Keratinocyte (primary cell): ENCODE measurements at regions not wholly inside any gene's neighbourhood (a gene's known extent, or its start where the extent isn't known, plus 50 kb on each side); places are given as distances from the start of the nearest gene placed in this dataset.
A peak's percentile ranks its signal among the peaks of the same experiment; 100 is the strongest.

Source experiments
- DNase-seq: peaks from one replicate; pipeline ENCODE4 v3.0.0-alpha.2; 2011; ENCODE audit warnings: low read depth, missing footprints, low spot score
- FAIRE-seq: peaks from 2 replicates; lab custom pipeline; 2011; peaks lifted over from hg19 to GRCh38; lab: Jason Lieb, UNC
- H2AFZ ChIP-seq: 2 replicates; pipeline ENCODE4 v1.6.0; 2012; ENCODE audit warnings: low read length, control low read depth, inconsistent platforms; ENCODE audit not compliant: control insufficient read depth
- H3K27ac ChIP-seq: 2 replicates; pipeline ENCODE4 v1.5.1; 2011; ENCODE audit warnings: low read length; ENCODE audit not compliant: control insufficient read depth, insufficient read depth
- H3K27me3 ChIP-seq: 3 replicates; pipeline ENCODE4 v1.6.0; 2011; ENCODE audit warnings: low read length; ENCODE audit not compliant: control insufficient read depth, insufficient read depth; ENCODE audit errors: extremely low read depth
- H3K36me3 ChIP-seq, 2 experiments: 2 replicates in 1 of 2; 3 replicates in 1 of 2; pipeline ENCODE4 v1.5.1; 2011; ENCODE audit warnings: low read length in 2 of 2, mild to moderate bottlenecking in 1 of 2; ENCODE audit not compliant: control insufficient read depth in 2 of 2, insufficient read depth in 2 of 2; ENCODE audit errors: extremely low read depth in 1 of 2
- H3K4me1 ChIP-seq: 3 replicates; pipeline ENCODE4 v1.5.1; 2011; ENCODE audit warnings: low read length; ENCODE audit not compliant: control insufficient read depth, insufficient read depth; ENCODE audit errors: extremely low read depth
- H3K4me2 ChIP-seq: 3 replicates; pipeline ENCODE4 v1.6.0; 2011; ENCODE audit warnings: low read depth, low read length; ENCODE audit not compliant: control insufficient read depth, insufficient read depth; ENCODE audit errors: extremely low read depth
- H3K4me3 ChIP-seq, 3 experiments: fragments of 200-600 bp in 1 of 3; sonication (generic) in 1 of 3; 2 replicates in 2 of 3; 3 replicates in 1 of 3; pipeline ENCODE4 v1.5.1; 2011 to 2016; ENCODE audit warnings: low read length in 3 of 3, mild to moderate bottlenecking in 3 of 3, control low read depth in 2 of 3, inconsistent platforms in 1 of 3, low read depth in 1 of 3, mixed read lengths in 1 of 3, mixed run types in 1 of 3, moderate library complexity in 1 of 3; ENCODE audit not compliant: control insufficient read depth in 2 of 3, insufficient read depth in 2 of 3; ENCODE audit errors: extremely low read depth in 1 of 3
- H3K79me2 ChIP-seq: 2 replicates; pipeline ENCODE4 v1.6.0; 2012; ENCODE audit warnings: low read length; ENCODE audit not compliant: control insufficient read depth, insufficient read depth
- H3K9ac ChIP-seq: 3 replicates; pipeline ENCODE4 v1.6.0; 2011; ENCODE audit warnings: low read length; ENCODE audit not compliant: control insufficient read depth, insufficient read depth; ENCODE audit errors: extremely low read depth
- H3K9me1 ChIP-seq: 3 replicates; pipeline ENCODE4 v1.6.0; 2011; ENCODE audit warnings: low read length; ENCODE audit not compliant: control insufficient read depth, insufficient read depth; ENCODE audit errors: extremely low read depth
- H3K9me3 ChIP-seq: 2 replicates; pipeline ENCODE4 v1.5.1; 2012; ENCODE audit warnings: low read depth, low read length; ENCODE audit not compliant: control insufficient read depth
- H4K20me1 ChIP-seq: 3 replicates; pipeline ENCODE4 v1.6.0; 2011; ENCODE audit warnings: low read length; ENCODE audit not compliant: control insufficient read depth, insufficient read depth; ENCODE audit errors: extremely low read depth
- CTCF ChIP-seq, 3 experiments: IDR thresholded peaks in 1 of 3; conservative IDR thresholded peaks in 1 of 3; optimal IDR thresholded peaks in 1 of 3; 2 replicates in 2 of 3; 3 replicates in 1 of 3; pipeline versions ENCODE3 to v1.5.1; 2011; ENCODE audit warnings: low read length in 3 of 3, mild to moderate bottlenecking in 3 of 3, moderate library complexity in 2 of 3, control low read depth in 1 of 3, inconsistent platforms in 1 of 3; ENCODE audit not compliant: insufficient read depth in 2 of 3; ENCODE audit errors: extremely low read depth in 1 of 3
- EZH2 ChIP-seq: IDR thresholded peaks from one replicate; pipeline ENCODE4 v1.6.1; 2012; ENCODE audit warnings: inconsistent platforms, mild to moderate bottlenecking, low read length, moderate library complexity
- dilution Hi-C: fragments of 300-500 bp; cut with MboI; formaldehyde crosslinking; loops from one replicate; pipeline ENCODE4 v1.7.0; 2020; ENCODE audit warnings: low sequenced_read_pairs; ENCODE audit not compliant: extremely low pct_ligation_motif_present

- TF ChIP-seq EZH2, result no peak
- TF ChIP-seq CTCF (optimal IDR thresholded peaks at IDR 0.05 in 1 of 3, IDR thresholded peaks at IDR 0.05 in 1 of 3, conservative IDR thresholded peaks at IDR 0.05 in 1 of 3; ENCODE audit: extremely low read depth in 1 of 3, insufficient read depth in 2 of 3, low read length in 3 of 3), result no peak
- no peak overlapping the region for H3K9ac ChIP-seq
- no peaks in the 10 kb centered on the region for H3K4me1 ChIP-seq
- H2AFZ ChIP-seq, result no peak overlapping the region
- no peaks in the 10 kb centered on the region for H3K27me3 ChIP-seq
- no peaks in the 10 kb centered on the region for H3K36me3 ChIP-seq
- dilution Hi-C loops, result no loop called here
- no peaks in the 10 kb centered on the region for H3K9me1 ChIP-seq
- H3K79me2 ChIP-seq, result no peaks in the 10 kb centered on the region
- H3K9me3 ChIP-seq, result no peaks in the 10 kb centered on the region
- no peak for FAIRE-seq
- peak; percentile 40 for DNase-seq
- no peaks in the 10 kb centered on the region for H4K20me1 ChIP-seq
- no peak overlapping the region for H3K27ac ChIP-seq
- no peak overlapping the region for H3K4me2 ChIP-seq
- no peak overlapping the region for H3K4me3 ChIP-seq
These were observed 115.1 kb downstream of the GALC start for GRCh38 chr14:87877877-87878276.

GRCh38 chr14:87874676-87875075 lies 118.3 kb downstream of the GALC start:
- Histone ChIP-seq H4K20me1 (no peaks in the 10 kb centered on the region), H3K9ac (no peak overlapping the region), H3K4me3 (no peak overlapping the region), H2AFZ (no peak overlapping the region), H3K36me3 (no peaks in the 10 kb centered on the region), H3K4me2 (no peak overlapping the region), H3K27me3 (no peaks in the 10 kb centered on the region), H3K27ac (no peak overlapping the region), H3K9me1 (no peaks in the 10 kb centered on the region), H3K4me1 (no peaks in the 10 kb centered on the region), H3K9me3 (no peaks in the 10 kb centered on the region), H3K79me2 (no peaks in the 10 kb centered on the region)
- dilution Hi-C loops, result no loop called here
- TF ChIP-seq EZH2 (no peak), CTCF (optimal IDR thresholded peaks at IDR 0.05 in 1 of 3, IDR thresholded peaks at IDR 0.05 in 1 of 3, conservative IDR thresholded peaks at IDR 0.05 in 1 of 3; ENCODE audit: extremely low read depth in 1 of 3, insufficient read depth in 2 of 3, low read length in 3 of 3) (no peak)
- DNase-seq (no peak), FAIRE-seq (no peak)
